ENCODE measurements at regions not wholly inside any gene's neighbourhood (a gene's known extent, or its start where the extent isn't known, plus 50 kb on each side); places are given as distances from the start of the nearest gene placed in this dataset.

GRCh38 chr21:24945910-24946309, 661.4 kb downstream of the MRPL39 start:
- H3K4me1 ChIP-seq: no peaks in the 10 kb centered on the region
- H3K9me3 ChIP-seq (replicated peaks): no peaks in the 10 kb centered on the region
- intact Hi-C loops (cut with micrococcal nuclease): no loop called here
- H3K27ac ChIP-seq (replicated peaks): no peak overlapping the region
- no peak for DNase-seq
- H3K4me3 ChIP-seq: no peak overlapping the region
- H3K27me3 ChIP-seq (ENCODE audit: low read depth): no peaks in the 10 kb centered on the region
- no peaks in the 10 kb centered on the region for H3K36me3 ChIP-seq
- no peak for TF ChIP-seq CTCF (IDR thresholded peaks at IDR 0.05; ENCODE audit: borderline replicate concordance)

DNA sequence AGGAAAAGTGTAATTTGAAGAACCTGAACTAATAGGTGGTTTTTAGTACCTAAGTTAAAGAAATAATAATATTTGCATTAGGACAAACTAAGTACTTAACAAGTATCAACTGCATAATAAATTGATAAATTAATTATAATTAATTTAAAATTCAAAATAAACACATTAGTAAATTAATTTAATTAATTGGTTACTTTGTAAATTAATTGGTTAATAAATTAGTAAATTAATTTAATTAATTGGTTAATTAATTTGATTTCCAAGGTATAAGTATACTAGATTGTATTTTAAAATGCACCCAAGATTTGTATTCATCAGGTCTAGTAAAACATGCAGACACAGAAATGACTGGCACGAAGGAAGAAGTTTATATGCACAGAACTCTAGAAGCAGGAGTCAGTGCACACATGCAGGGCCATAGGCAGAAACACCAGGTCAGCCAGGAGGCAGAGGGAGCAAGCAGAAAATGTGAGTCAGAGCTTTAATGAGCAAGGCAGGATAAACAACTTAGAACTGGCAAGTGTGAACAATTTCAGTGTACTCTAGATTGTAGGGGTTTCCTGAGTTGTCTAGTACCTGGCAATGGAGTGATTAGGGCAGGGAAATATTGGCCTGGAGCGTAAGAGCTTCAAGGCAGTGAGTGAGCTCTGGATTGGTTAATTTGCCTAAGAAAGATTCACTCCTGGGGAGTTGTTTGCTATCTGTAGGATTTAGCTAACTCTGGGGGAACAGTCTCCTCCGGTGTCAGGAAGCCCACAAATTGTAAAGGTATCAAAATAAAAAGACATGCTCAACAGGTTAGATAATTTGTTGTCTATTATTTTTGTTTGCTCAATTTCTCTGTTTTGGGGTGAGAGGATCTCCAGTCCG, 665.7 kb downstream of the MRPL39 start:
- intact Hi-C loops (cut with micrococcal nuclease): no loop called here
- H3K27ac ChIP-seq (replicated peaks): no peak overlapping the region
- no peak for TF ChIP-seq CTCF (IDR thresholded peaks at IDR 0.05; ENCODE audit: borderline replicate concordance)

DNA sequence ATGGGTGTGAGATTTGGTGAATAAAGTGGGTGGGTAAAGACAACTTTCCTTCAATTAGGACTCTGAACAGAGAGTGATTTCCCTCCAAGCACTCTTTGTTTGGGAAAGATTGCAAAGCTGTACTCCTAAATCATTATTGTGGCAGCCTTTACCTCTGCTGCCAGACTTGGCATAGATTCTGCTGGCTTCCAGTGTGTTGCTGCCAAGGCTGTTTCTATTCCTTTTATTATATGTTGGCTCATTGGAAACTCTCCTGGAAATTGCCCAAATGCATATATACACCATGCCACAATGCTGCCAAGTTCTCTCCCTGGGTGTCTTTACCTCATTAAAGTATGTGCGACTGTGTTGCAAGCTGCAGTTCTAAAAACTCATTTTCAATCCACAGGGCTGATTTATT, 668.0 kb downstream of the MRPL39 start:
- H3K27ac ChIP-seq (replicated peaks): no peak overlapping the region
- intact Hi-C loops (cut with micrococcal nuclease): no loop called here
- no peaks in the 10 kb centered on the region for H3K9me3 ChIP-seq (replicated peaks)
- TF ChIP-seq CTCF (IDR thresholded peaks at IDR 0.05; ENCODE audit: borderline replicate concordance): no peak
- no peaks in the 10 kb centered on the region for H3K27me3 ChIP-seq (ENCODE audit: low read depth)
- H3K4me3 ChIP-seq: no peak overlapping the region
- no peaks in the 10 kb centered on the region for H3K4me1 ChIP-seq
- H3K36me3 ChIP-seq: no peaks in the 10 kb centered on the region
- DNase-seq: no peak

More for the DNA sequence above, 665.7 kb downstream of the MRPL39 start:
- Histone ChIP-seq H3K4me1 (no peaks in the 10 kb centered on the region), H3K9me3 (replicated peaks) (no peaks in the 10 kb centered on the region), H3K4me3 (no peak overlapping the region), H3K36me3 (no peaks in the 10 kb centered on the region), H3K27me3 (ENCODE audit: low read depth) (no peaks in the 10 kb centered on the region)
- no peak for DNase-seq

DNA sequence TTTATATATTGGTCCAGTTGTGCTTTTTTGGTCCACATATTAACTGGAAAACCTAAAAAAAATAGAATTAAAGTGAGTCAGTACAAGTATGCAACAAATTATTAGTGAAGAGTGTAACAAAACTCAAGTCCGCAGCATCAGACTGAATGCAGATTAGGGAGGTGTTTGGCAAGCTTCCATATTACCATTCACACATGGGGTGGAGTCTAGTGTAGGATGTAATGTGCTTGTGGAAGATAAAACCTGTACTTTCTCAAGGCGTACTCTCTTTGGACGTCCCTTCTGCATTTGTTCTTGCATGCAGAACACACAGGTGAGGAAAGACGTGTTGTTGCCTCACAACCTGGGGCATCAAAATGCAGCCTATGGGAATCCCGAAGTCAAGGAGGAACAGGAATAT, 668.7 kb downstream of the MRPL39 start:
- no peak for DNase-seq
- intact Hi-C loops (cut with micrococcal nuclease): no loop called here
- no peaks in the 10 kb centered on the region for H3K4me1 ChIP-seq
- no peaks in the 10 kb centered on the region for H3K9me3 ChIP-seq (replicated peaks)
- no peaks in the 10 kb centered on the region for H3K36me3 ChIP-seq
- TF ChIP-seq CTCF (IDR thresholded peaks at IDR 0.05; ENCODE audit: borderline replicate concordance): no peak
- no peaks in the 10 kb centered on the region for H3K27me3 ChIP-seq (ENCODE audit: low read depth)
- no peak overlapping the region for H3K4me3 ChIP-seq
- no peak overlapping the region for H3K27ac ChIP-seq (replicated peaks)

- intact Hi-C loops (cut with micrococcal nuclease): no loop called here
- no peak for TF ChIP-seq CTCF (IDR thresholded peaks at IDR 0.05; ENCODE audit: borderline replicate concordance)
- H3K27ac ChIP-seq (replicated peaks): no peak overlapping the region
Measured at GRCh38 chr21:24935991-24936390, 671.3 kb downstream of the MRPL39 start.

More at GRCh38 chr21:24935991-24936390, 671.3 kb downstream of the MRPL39 start:
- H3K9me3 ChIP-seq (replicated peaks): no peaks in the 10 kb centered on the region
- no peaks in the 10 kb centered on the region for H3K36me3 ChIP-seq
- no peak for DNase-seq
- no peak overlapping the region for H3K4me3 ChIP-seq
- H3K27me3 ChIP-seq (ENCODE audit: low read depth): no peaks in the 10 kb centered on the region
- no peaks in the 10 kb centered on the region for H3K4me1 ChIP-seq

Measured in left ventricle myocardium inferior (tissue), 1 donor.